ENCODE measurements at regions not wholly inside any gene's neighbourhood (a gene's known extent, or its start where the extent isn't known, plus 50 kb on each side); places are given as distances from the start of the nearest gene placed in this dataset.
A peak's percentile ranks its signal among the peaks of the same experiment; 100 is the strongest.
"Not testable (repeated sequence)": the region's sequence is repeated elsewhere in the genome, so short reads cannot be mapped to it uniquely, and the experiment has no call there.

DNA sequence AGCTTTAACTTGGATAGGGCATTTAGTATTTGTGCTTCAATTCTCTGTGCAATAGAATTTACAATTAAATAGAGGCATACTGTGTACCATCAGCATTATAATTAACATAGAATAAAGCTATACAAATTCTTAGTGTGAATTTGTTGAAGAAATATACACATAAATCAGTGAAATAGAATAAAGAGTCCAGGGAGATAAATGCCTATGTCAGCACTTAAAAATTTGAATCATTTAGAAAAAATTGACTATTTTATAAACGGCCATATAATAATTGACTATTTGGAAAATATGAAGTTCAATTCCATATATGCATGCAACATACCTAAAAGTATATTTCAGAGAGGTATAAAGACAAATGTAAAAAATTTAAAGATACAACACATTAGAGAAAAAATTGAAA lies 348.7 kb downstream of the NR4A2 start:
- H3K4me1 Mint-ChIP-seq, result no peaks in the 10 kb centered on the region
- H3K4me3 Mint-ChIP-seq, result no peak overlapping the region
- DNase-seq (ENCODE audit: low spot score in 2 of 2, unreplicated experiment in 2 of 2), result no peak
- H3K9me3 Mint-ChIP-seq, result no peaks in the 10 kb centered on the region
- H3K27me3 Mint-ChIP-seq (ENCODE audit: low read depth), result no peaks in the 10 kb centered on the region
- H3K36me3 Mint-ChIP-seq, result no peaks in the 10 kb centered on the region
- H3K27ac Mint-ChIP-seq, result no peak overlapping the region
- TF ChIP-seq, protein P1, sequence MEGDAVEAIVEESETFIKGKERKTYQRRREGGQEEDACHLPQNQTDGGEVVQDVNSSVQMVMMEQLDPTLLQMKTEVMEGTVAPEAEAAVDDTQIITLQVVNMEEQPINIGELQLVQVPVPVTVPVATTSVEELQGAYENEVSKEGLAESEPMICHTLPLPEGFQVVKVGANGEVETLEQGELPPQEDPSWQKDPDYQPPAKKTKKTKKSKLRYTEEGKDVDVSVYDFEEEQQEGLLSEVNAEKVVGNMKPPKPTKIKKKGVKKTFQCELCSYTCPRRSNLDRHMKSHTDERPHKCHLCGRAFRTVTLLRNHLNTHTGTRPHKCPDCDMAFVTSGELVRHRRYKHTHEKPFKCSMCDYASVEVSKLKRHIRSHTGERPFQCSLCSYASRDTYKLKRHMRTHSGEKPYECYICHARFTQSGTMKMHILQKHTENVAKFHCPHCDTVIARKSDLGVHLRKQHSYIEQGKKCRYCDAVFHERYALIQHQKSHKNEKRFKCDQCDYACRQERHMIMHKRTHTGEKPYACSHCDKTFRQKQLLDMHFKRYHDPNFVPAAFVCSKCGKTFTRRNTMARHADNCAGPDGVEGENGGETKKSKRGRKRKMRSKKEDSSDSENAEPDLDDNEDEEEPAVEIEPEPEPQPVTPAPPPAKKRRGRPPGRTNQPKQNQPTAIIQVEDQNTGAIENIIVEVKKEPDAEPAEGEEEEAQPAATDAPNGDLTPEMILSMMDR (IDR thresholded peaks at IDR 0.05; ENCODE audit: unreplicated experiment), result no peak

DNA sequence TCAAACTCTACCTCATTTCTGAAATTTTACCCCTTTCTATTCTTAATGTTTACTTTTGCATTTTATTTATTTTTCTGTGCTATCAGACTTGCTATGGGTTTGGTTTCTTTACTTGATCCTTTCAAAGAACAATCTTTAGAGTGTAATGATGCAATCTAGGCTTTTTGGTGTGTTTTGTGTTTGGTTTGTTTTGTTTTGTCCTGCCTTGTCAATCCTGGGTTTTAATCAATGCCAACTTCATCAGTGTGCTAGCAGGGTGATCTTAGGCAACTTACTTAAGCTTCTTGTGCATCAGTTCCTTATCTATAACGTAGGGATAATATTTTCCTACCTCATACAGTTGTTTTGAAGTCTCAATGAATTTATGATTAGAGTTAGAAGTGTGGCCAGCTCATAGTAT lies 350.4 kb downstream of the NR4A2 start:
- no peak for DNase-seq (ENCODE audit: low spot score in 2 of 2, unreplicated experiment in 2 of 2)
- Mint-ChIP-seq H3K36me3 (no peaks in the 10 kb centered on the region), H3K9me3 (no peaks in the 10 kb centered on the region), H3K4me3 (no peak overlapping the region), H3K4me1 (no peaks in the 10 kb centered on the region), H3K27me3 (ENCODE audit: low read depth) (no peaks in the 10 kb centered on the region), H3K27ac (no peak overlapping the region)
- TF ChIP-seq, protein P1 (IDR thresholded peaks at IDR 0.05; ENCODE audit: unreplicated experiment), result no peak

DNA sequence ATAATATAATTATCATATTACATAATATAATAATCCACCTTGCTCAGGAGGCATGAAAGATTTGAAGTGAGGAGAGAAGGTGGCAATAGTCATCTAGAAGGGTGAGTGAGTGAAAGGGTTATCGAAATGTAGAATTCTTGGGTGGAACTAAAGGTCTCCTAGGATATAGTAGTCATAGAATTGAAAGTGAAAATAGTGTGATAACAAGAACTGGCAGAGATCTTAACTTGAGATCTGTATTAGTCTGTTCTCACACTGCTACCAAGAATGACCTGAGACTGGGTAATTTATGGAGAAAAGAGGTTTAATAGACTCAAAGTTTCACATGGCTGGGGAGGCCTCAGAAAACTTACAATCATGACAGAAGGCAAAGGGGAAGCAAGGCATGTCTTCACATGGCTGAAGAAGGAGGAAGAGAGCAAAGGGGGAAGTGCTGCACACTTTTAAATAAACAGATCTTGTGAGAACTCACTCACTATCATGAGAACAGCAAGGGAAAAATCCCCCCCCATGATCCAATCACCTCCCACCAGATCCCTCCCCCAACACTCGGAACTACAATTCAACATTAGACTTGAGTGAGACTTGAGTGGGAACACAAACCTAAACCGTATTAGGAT lies 351.5 kb downstream of the NR4A2 start:
- DNase-seq (ENCODE audit: low spot score in 2 of 2, unreplicated experiment in 2 of 2), result no peak
- no peaks in the 10 kb centered on the region for H3K27me3 Mint-ChIP-seq (ENCODE audit: low read depth)
- H3K9me3 Mint-ChIP-seq, result no peaks in the 10 kb centered on the region
- no peak overlapping the region for H3K4me3 Mint-ChIP-seq
- no peaks in the 10 kb centered on the region for H3K36me3 Mint-ChIP-seq
- H3K4me1 Mint-ChIP-seq, result no peaks in the 10 kb centered on the region
- TF ChIP-seq, protein P1 (IDR thresholded peaks at IDR 0.05; ENCODE audit: unreplicated experiment), result no peak
- no peak overlapping the region for H3K27ac Mint-ChIP-seq

DNA sequence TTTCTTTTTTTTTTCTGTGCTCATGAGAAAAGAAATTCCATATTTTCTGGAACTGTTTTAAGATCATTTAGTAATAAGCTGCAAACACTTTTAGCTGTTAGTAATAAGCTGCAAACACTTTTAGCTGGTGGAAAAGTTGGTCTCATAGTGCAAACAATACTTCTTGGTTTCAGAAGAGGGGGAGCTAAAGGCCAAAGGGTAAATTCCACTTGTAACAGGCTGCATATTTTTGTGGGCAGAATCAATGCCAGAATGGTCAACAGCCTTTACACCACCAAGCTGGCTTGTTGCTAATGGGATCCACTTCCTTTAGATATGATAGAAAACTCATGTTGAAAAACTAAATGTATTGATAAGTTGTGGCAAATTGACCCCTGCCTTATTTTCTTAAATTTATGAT lies 356.8 kb downstream of the NR4A2 start:
- no peaks in the 10 kb centered on the region for H3K36me3 Mint-ChIP-seq
- no peaks in the 10 kb centered on the region for H3K9me3 Mint-ChIP-seq
- H3K4me1 Mint-ChIP-seq, result no peaks in the 10 kb centered on the region
- H3K27me3 Mint-ChIP-seq (ENCODE audit: low read depth), result no peaks in the 10 kb centered on the region
- no peak for DNase-seq (ENCODE audit: low spot score in 2 of 2, unreplicated experiment in 2 of 2)
- no peak overlapping the region for H3K4me3 Mint-ChIP-seq
- TF ChIP-seq, protein P1 (IDR thresholded peaks at IDR 0.05; ENCODE audit: unreplicated experiment), result no peak
- no peak overlapping the region for H3K27ac Mint-ChIP-seq

DNA sequence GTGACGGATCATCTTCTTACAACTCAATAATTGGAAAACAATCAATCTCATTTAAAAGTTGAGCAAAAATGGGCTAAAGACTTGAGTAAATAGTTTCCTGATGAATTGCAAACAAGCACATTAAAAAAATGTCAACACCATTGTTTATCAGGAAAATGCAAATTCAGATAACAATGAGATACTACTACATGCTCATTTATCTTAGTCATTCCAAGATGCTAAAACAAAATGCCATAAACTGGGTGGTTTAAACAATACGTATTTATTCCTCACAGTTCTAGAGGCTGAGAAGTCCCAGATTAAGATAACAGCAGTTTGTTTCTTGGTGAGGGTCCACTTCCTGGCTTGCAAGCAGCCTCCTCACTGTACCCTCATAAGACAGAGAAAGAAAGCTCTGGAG lies 359.6 kb downstream of the NR4A2 start:
- Mint-ChIP-seq H3K4me1 (no peaks in the 10 kb centered on the region), H3K27me3 (ENCODE audit: low read depth) (no peaks in the 10 kb centered on the region), H3K9me3 (no peaks in the 10 kb centered on the region), H3K27ac (no peak overlapping the region), H3K36me3 (no peaks in the 10 kb centered on the region), H3K4me3 (no peak overlapping the region)
- no peak for DNase-seq (ENCODE audit: low spot score in 2 of 2, unreplicated experiment in 2 of 2)
- TF ChIP-seq, protein P1 (IDR thresholded peaks at IDR 0.05; ENCODE audit: unreplicated experiment), result no peak

DNA sequence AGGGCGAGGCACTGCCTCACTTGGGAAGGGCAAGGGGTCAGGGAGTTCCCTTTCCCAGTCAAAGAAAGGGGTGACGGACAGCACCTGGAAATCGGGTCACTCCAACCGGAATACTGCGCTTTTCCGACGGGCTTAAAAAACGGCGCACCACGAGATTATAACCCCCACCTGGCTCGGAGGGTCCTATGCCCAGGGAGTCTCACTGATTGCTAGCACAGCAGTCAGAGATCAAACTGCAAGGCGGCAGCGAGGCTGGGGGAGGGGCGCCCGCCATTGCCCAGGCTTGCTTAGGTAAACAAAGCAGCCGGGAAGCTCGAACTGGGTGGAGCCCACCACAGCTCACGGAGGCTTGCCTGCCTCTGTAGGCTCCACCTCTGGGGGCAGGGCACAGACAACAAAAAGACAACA lies 366.5 kb downstream of the NR4A2 start:
- not testable (repeated sequence) for H3K27me3 Mint-ChIP-seq (ENCODE audit: low read depth); H3K4me1 Mint-ChIP-seq; H3K36me3 Mint-ChIP-seq; H3K9me3 Mint-ChIP-seq; DNase-seq (ENCODE audit: low spot score in 2 of 2, unreplicated experiment in 2 of 2); H3K27ac Mint-ChIP-seq
- H3K4me3 Mint-ChIP-seq, result peak overlapping the region; percentile 36

All from mesothelial cell of epicardium (in vitro differentiated cells).